ENCODE measurements at regions not wholly inside any gene's neighbourhood (a gene's known extent, or its start where the extent isn't known, plus 50 kb on each side); places are given as distances from the start of the nearest gene placed in this dataset.
A peak's percentile ranks its signal among the peaks of the same experiment; 100 is the strongest.

DNA sequence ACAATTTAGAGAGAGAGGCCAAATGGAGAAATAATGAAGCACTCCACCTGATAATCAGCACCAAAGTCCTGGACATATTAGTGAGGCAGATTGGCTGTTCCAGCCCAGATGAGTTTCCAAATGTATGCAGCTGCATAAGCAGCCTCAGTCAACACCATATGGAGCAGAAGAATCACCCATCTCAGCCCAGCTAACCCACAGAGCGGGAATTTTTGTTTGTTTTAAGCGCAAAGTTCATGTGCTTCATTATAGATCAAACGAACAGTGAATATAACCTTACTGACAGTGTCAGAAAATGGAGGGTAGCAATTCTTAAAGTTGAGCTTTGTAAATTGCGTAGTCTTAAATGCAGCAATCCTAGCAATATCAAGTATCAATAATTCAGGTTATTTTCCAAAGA, 234.0 kb upstream of the CEP162 start:
- DNase-seq (ENCODE audit: low spot score) = no peak

DNA sequence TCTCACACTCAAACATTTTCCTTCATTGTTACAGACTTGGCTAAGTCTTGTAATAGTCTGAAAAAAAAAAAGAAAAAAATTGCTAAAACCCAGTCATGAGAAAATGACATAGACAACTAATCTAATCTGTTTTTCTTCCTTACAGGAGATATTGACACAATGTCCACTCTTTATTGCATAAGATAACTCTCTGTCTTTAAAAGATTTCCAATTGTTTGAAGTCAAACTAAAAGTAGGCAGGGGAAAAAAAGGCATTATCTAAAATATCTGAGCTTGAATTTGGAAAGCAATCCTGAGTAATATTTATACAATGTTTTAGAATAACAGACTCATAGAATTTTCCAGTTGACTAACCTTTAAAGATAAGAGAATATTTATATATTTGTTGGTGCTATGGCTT, 233.0 kb upstream of the CEP162 start:
- no peak for DNase-seq (ENCODE audit: low spot score)

DNA sequence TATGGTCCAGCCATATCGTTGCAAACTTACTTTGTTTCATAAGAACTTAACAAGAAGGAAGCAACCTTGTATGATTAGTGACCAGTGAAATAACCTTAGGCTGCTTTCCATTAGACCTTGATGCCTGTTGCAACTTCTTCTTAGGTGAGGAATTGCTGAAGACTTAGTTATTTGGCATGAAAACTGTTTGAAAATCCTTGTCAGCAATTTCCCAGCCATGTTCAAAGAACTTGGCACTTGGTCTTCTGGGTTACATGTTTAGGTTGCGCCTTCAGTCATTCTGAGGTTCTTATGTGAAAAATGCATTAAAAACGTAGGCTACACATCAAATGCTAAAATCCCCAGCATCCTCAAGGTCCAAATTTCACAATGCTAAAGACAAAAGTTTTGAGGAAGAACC, 232.0 kb upstream of the CEP162 start:
- no peak for DNase-seq (ENCODE audit: low spot score)

DNA sequence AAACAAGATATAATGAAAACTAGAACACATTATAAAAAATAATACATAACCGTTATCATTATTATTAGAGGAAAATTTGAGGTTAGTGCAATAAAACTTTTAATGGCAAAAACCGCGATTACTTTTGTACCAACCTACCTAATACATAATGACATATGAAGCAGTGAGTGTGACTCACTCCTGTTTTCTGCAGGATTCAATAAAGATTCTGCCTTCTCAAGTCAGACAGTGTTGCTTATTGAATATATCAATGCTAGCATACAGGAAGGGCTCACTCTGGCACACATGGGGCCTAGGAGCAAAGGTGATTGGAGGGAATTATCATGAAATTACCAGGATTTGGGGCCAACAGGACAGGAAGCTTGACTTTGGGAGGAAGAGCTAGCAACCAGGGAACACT, 230.8 kb upstream of the CEP162 start:
- DNase-seq (ENCODE audit: low spot score) = no peak

DNA sequence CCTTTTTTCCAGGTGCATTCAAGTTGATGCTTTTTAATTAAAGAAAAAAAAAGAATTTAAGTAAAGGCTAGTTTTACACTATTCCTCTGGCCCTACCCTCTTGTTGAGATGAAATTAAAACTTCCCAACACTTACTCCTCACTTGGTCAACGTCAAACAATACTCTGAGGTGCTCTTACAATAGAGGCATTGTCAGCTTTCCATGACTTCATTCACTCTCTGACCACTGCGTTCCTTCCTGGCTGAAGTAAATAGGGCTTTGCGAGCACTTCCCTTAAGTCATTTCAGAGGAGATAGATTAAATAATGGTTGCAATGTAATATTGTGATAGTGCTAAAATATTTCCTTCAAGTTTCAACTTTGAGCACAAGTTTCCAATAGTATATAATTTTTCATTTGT, 229.8 kb upstream of the CEP162 start:
- DNase-seq (ENCODE audit: low spot score) = no peak

DNA sequence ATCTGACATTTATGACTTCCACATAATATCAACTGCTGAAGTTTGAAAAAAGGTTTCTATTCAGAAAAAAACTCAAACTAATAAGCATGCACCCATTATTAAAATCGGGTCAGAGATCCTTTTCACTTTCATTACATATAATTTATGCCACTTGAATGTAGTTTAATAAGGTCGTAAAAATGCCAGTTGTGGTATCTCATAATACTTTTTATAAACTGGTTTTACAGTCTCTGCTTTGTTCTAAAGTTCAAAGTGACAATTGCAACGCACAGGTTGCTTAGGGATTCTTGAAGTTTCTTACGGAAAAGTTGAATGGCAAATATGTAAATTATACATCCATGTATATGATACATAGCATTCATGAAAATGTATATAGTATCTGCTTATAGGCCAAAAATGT, 229.4 kb upstream of the CEP162 start:
- no peak for DNase-seq (ENCODE audit: low spot score)

DNA sequence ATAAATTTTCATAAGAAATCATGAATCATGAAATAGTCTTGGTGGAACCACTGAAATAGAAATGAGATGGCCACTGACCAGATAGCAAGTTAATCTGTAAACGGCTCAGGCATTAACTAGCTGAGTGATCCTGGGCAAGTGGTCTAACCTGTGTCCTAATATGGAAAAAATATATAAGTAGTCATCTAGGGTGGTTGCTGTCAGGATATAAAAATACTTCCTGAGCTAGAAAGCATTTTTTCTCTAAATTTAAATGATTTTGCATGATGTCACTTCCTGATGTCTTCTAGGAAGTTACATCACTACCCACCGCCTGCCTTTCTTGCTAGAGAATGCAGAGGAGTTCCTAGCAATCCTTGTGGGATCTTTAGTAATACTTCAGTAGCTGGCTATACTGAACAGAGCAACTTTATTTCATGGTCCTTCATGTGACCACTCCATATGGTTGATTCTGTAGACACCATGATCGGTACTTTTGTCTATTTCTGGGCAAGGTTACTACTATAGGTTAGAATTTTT, 228.1 kb upstream of the CEP162 start:
- DNase-seq (ENCODE audit: low spot score) = no peak

DNA sequence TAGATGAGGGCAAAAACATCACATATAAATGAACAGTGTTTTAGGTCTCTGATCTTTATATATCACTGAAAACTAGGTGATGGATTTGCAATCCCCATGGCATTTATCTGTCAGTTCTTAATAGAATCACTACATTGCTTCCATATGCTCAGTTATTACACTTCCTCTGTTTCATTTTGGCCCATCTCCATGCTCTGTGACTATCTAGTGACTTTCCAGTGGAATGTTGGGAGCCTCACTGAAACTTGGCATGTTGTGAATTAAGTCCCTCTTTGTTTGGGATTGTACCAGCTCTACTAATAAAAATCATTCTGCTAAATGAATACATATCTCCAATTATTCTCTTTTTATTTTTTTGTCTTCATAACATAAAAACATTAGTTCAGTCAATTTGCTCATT, 226.1 kb upstream of the CEP162 start:
- DNase-seq (ENCODE audit: low spot score) = no peak

DNA sequence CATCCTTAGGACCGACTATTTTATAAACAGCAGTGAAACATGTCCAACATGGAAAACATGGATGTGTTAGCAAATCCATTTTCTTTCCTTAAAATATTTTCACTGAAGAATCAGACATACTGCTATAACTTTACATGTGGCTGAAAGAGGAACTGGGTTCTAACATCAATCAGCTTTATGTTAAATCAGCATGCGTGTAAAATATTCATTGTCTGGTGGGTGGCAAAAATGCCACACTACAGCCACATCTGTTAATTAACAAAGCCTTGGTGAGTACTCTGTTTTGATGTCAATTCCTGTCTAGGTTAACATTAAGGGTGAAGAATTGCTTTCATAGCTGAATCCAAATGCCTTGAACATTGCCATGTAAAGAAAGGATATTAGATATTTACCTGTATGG, 222.6 kb upstream of the CEP162 start:
- no peak for DNase-seq (ENCODE audit: low spot score)

DNA sequence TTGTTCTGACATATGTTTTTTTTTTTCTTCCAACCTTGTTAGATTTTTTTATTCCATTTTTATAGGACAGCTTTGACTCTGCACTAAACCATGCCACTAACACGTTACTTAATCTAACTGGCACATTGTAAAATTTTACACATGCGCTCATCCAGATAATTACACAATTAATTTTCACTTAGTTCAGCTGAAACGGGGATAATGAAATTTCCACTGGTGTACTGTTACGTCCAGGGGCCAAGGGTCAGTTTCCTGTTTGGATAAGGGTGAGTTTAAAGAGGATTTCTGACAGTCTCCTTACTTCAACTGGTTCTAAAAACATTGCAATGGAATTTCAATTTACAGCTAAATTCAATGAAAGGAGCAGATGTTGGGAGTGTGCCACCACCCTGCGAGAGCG, 221.8 kb upstream of the CEP162 start:
- no peak for DNase-seq (ENCODE audit: low spot score)

DNA sequence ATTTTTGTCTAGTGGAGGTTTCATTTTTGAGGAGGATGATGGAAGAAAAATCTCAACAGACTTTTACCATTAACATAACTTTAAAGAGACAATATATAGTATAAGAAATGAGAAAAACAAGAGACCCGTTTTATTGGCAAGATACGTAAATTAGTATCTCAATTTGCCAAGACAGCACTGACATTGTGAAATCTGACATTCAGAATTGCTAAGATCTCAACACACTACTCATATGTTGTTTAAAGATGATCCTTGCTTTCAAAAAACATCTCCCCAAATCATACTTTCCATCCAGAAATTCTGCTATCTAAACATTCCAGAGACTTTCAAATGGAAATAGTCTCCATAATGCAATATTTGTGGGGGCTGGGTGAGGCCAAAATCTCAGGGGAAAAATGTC, 220.9 kb upstream of the CEP162 start:
- DNase-seq (ENCODE audit: low spot score) = no peak

DNA sequence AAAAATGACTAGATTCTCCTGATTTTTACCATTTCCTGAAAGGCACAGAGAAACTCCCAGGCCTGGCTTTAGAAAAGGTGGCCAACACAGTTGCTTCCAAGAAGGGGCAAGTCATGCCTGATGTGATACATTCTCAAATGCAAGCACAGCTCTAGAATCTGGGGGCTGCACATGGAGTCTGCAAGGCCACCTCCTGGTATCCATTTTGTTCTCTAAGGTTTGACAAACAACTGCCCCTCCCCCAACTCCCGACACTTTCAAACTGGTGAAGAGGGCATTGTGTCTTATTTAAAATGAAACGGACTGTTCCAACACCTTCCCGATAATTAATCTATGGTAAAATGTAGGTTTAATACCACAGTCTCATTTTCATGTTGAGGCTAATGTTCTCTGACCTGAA, 220.2 kb upstream of the CEP162 start:
- no peak for DNase-seq (ENCODE audit: low spot score)

DNA sequence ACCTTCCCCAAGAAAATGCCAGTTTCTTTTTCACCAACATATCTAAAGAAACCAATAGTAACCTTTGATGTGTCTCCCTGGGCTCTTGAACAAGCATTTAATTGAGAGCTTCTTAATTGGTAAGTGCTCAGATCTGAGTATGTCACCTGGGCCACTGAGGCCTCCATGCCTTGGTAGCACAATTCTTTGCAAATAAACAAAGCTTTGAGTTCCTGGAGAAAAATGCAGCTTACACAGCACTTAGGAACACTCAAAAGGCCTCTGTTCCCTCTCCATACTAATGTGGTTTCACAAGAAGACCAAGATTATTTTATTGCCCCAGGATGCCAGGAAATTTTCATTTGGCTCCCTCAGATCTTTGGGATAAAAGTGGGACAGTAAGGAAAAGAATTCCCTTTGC, 217.6 kb upstream of the CEP162 start:
- DNase-seq (ENCODE audit: low spot score) = no peak

DNA sequence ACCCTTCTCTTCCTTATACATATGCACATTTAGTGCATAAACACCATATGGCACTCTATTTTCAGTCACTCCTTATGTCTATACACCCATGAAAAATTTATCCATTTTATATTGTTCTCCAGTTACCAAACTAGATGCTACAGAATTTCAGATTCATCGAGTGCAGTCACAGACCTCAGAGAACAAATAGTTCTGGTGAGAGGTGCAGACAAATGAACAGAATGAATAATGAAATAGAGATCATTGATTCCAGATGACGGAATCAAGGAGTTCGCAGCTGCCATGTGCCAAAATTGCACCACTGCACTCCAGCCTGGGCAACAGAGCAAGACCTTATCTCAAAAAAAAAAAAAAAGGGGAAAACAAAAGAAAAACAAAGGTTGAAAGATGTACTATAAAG, 214.8 kb upstream of the CEP162 start:
- DNase-seq (ENCODE audit: low spot score) = no peak

DNA sequence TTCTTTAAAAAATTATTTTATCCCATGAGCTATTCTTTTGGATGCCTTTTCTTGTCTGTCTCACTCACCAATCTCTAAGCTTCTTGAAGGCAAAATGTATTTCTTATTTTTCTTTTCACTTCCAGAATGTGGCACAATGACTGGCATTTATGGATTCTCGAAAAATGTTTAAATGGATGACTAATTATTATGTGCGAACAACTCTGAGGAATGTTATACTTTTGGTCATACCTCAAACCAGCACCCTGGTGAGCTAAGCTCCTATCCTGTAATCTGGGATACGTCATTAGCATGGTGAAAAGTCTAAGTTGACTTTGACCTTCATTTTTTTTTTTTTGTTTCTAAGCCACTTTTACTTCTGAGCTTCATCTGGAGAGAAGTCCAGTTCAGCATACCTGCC, 214.0 kb upstream of the CEP162 start:
- DNase-seq (ENCODE audit: low spot score) = no peak

DNA sequence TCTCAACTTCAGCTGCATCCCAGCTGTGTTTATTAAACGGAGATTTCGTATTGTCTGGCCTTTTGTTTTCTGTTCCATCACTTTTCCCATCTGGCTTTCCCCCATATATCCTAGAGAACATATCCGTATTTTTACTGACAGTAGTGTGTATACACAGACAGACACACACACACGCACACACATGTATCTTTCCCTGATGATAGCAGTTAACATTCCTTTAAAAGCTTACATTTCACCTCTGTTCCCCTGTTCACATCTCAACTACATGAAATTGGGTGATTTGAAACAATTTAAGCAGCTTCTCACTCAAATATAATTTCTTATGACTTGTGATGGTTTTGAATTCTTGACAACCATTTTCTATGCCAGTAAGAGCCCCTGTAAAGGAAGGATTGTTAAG, 207.1 kb upstream of the CEP162 start:
- DNase-seq (ENCODE audit: low spot score) = no peak

DNA sequence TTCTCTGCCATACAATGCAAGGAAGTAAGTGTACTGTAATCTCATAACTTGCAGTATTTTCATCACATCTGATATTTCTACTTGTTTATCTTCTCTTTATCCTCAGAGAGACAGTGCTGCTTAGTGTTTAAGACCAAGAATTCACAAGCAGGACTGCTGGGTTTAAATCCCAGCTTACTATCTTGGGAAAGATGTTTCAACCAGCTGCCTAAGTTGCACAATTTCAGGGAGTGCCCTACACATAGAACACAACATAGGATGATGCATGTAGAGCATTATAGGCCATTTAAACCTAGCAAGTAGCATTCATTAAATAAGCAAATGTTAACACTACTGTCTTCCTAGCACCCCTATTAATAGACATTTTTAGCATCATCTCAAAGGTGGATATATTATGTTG, 205.2 kb upstream of the CEP162 start:
- no peak for DNase-seq (ENCODE audit: low spot score)

DNA sequence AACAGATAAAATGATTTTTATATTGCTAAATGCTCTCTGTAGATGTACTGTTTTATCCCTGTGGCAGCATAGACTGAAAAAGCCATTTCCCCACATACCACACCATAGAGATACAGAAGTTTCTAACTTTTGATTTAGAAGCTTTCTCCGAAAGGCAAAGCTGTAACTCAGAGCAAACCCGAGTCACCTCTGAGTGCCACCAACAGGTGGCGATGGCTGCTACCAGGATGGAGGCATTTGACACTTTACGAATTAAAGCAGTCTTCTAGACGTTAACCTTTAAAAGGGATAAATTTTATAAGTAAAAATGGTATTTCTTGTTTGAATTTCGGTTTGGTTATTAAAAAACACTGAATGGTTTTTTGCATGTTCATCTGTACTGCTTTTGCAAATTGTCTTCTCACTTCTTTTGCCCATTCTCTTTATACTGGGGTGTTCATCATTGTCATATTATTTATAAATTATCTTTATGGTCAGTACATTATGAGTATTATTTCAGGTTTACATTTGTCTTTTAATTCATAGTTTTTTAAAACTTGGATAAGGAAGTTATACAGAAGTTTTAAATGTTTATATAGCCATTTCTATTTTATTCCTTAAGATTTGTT, 201.0 kb upstream of the CEP162 start:
- peak; percentile 46 for DNase-seq (ENCODE audit: low spot score)

DNA sequence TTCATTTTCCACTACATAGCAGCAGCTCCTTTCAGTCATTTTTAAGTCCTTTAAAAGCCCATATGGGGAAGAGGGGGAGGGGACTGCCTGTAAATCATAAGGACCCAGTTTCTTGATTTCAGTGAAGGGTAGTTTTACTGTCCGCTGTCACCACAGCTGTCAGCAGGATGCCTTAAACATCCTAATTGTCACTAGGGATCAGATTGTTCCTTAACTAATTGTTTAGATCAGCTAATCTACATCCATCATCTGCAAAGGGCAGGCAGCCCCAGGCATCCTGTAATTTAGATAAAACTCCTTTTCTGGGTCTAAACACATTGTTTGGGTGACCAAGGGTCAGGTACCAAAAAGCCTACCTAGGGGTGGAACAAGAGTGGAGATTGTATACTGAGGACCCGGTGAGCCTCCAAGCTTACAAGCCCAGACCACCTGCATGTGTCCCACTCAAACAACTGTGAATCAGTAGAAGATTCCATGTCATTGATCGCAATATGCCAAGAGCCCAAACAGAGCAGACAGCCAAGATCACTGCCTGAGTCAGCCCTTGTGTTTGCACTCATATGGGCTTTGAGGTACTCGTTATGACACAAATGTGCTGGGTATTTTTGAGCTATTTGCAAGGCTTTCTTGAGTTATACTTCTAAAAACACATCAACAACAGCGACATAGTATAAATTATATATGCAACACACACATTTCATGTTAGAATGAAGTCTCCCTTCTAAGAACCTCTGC, 198.7 kb upstream of the CEP162 start:
- no peak for DNase-seq (ENCODE audit: low spot score)

DNA sequence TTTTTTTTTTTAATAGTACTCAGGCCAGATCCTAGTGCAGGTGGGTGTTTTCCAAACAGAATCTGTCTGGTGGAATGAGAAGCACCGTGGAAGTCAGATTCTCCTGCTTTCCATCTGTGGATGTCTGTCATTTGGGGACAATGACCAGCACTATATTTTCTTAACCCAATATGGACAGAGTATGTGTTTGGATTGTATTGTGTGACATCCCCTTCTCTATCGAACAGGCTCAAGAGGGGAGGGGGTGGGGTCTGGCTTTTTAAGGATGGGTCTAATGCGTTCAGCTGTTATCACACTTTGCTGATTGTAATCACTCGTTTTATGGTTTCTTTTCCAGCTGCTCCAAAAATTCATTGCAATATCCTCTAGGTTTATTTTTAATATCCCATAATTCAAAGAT, 197.5 kb upstream of the CEP162 start:
- no peak for DNase-seq (ENCODE audit: low spot score)

DNA sequence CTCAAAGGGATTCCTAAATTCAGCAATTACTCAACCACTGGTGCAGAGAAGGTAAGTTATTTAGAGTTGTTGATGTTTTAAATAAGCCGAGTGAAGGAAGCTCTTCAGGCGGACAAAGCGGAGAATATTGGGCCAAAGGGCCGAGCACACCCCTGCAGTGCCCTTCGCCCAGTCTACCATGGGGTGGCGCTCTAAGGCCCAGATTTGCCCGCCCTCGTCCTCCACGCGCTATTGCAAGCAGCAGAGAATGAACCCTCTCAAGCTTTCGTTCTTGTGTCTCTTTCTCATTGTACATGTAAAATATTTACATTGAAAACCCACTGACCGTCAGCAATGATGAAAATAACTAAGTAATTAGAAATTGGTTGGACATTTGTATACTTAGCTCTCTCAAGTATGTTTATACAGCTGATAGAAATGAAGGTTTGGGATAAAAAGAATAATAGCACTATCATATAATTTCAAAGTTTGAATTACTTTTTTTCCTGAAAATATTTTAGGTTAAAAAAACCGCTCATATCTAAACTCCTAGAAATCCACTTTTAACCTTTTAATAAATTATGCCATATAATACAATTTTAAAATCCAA, 195.0 kb upstream of the CEP162 start:
- peak; percentile 75 for DNase-seq (ENCODE audit: low spot score)

DNA sequence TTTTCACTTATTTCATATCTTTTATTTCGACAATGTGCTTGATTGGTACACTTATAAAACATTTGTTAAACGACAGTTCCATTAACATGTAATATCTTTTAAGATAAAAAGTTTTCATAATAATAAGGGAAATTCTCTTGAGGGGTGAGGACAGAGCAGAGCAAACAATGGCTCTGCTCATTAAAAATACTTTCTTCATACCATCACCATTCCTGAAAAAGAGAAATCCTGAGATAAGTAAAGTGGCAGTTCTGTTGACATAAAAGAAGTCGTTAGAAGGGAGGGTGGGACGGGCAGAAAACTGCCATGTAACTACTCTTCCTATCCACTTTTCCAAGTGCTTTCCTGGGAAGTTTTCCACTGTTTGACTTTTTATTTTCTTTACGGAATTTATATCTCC, 193.6 kb upstream of the CEP162 start:
- no peak for DNase-seq (ENCODE audit: low spot score)

DNA sequence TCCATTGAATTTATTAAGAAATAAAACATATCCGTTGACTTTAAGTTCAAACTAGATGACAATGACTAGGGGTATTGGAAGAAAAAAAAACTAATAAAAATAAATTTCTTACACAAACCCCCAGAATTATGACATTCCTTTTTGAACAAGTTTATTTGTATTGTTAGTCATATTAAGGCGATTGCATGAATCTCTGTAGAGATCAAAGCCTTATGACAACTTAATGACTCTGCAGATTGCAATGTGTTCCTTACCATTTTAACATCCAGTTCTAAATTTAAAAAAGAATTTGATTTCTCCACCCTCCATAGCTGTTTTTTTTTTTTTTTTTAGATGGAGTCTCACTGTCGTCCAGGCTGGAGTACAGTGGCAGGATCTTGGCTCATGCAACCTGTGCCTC, 189.8 kb upstream of the CEP162 start:
- DNase-seq (ENCODE audit: low spot score) = no peak
